Peyer's patch (tissue), 4 donors: ENCODE measurements at regions not wholly inside any gene's neighbourhood (a gene's known extent, or its start where the extent isn't known, plus 50 kb on each side); places are given as distances from the start of the nearest gene placed in this dataset.

Experiments
- DNase-seq, 3 donors: peaks; one replicate each; pipeline ENCODE4 v3.0.0-alpha.2; 2017 to 2019
- H3K27ac ChIP-seq, 4 donors: fragments of 200-600 bp; sonication (generic); one replicate each; pipeline ENCODE4 v1.5.1; 2016 to 2019
- H3K27me3 ChIP-seq, 2 donors: fragments of 200-600 bp; sonication (generic); one replicate each; pipeline ENCODE4 v1.5.1; 2019
- H3K36me3 ChIP-seq, 3 donors: fragments of 200-600 bp; sonication (generic); one replicate each; pipeline ENCODE4 v1.5.1; 2016 to 2019
- H3K4me1 ChIP-seq, 4 donors: fragments of 200-600 bp; sonication (generic); one replicate each; pipeline ENCODE4 v1.5.1; 2016 to 2019
- H3K4me3 ChIP-seq, 4 donors: fragments of 200-600 bp; sonication (generic); 1 replicate in 3 of 4; 2 replicates in 1 of 4; pipeline ENCODE4 v1.5.1; 2016 to 2019; ENCODE audit warnings: mild to moderate bottlenecking in 1 of 4
- H3K9me3 ChIP-seq, 4 donors: fragments of 200-600 bp; sonication (generic); one replicate each; pipeline ENCODE4 v1.5.1; 2016 to 2019; ENCODE audit warnings: mild to moderate bottlenecking in 1 of 4
- POLR2A ChIP-seq, 2 donors: fragments of 450-650 bp; IDR thresholded peaks; one replicate each; pipeline ENCODE4 v1.5.1; 2017; ENCODE audit warnings: antibody characterized with exemption in 2 of 2, mild to moderate bottlenecking in 2 of 2, moderate library complexity in 2 of 2
- TF ChIP-seq, protein P1 (sequence below), 6 experiments: fragments of 450-650 bp in 4 of 6; fragments of 200-600 bp in 2 of 6; sonication (generic) in 1 of 6; IDR thresholded peaks; one replicate each; pipeline ENCODE4 v1.5.1; 2017 to 2019; ENCODE audit warnings: antibody characterized with exemption in 6 of 6, mild to moderate bottlenecking in 3 of 6, moderate library complexity in 1 of 6

DNA sequence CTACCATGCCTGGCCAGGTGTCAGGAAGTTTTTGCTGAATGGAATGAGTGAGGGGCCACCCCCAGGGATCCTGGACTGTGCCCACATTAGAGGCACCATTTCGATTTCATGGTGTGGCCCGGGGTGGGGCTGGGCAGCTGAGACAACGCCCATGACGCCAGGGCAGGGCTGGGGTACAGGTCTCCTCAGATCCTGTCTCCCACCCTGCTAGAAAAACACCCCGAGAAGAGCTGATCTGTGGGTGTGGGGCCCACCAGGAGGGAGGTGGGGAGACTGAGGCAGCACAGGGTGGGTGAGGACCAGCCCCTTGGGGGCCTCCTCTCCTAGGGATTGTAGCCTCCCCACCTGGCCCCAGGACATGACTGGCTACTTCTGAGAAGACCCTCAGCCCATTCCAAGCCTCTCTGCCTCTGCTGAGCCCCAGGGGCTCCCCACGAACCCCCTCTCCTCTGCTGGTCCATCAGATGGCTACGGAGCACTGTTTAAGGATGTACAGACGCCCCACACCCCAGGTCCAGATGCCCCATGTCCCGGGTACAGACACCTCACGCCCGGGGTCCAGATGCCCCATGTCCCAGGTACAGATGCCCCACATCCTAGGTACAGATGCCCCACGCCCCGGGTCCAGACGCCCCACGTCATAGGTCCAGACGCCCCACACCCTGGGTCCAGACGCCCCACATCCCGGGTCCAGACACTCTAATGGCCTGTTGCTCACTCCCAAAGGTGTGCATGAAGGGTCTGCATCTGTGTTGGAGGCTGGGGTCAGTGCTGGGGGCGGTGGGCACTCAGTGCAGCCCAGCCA is 99.4 kb downstream of the MICALL2 start:
- DNase-seq: peak in 1 of 3 donors; percentile 35
- Histone ChIP-seq H3K36me3 (no peaks in the 10 kb centered on the region), H3K4me3 (no peak overlapping the region), H3K4me1 (peaks cover 0 to 10% (median 0%) of the 10 kb centered on the region in 4 donors), H3K27ac (no peak overlapping the region), H3K27me3 (no peaks in the 10 kb centered on the region), H3K9me3 (peaks cover 0 to 4% (median 0%) of the 10 kb centered on the region in 4 donors)
- TF ChIP-seq, protein P1, sequence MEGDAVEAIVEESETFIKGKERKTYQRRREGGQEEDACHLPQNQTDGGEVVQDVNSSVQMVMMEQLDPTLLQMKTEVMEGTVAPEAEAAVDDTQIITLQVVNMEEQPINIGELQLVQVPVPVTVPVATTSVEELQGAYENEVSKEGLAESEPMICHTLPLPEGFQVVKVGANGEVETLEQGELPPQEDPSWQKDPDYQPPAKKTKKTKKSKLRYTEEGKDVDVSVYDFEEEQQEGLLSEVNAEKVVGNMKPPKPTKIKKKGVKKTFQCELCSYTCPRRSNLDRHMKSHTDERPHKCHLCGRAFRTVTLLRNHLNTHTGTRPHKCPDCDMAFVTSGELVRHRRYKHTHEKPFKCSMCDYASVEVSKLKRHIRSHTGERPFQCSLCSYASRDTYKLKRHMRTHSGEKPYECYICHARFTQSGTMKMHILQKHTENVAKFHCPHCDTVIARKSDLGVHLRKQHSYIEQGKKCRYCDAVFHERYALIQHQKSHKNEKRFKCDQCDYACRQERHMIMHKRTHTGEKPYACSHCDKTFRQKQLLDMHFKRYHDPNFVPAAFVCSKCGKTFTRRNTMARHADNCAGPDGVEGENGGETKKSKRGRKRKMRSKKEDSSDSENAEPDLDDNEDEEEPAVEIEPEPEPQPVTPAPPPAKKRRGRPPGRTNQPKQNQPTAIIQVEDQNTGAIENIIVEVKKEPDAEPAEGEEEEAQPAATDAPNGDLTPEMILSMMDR (IDR thresholded peaks at IDR 0.05): no peak
- TF ChIP-seq POLR2A (IDR thresholded peaks at IDR 0.05): no peak

DNA sequence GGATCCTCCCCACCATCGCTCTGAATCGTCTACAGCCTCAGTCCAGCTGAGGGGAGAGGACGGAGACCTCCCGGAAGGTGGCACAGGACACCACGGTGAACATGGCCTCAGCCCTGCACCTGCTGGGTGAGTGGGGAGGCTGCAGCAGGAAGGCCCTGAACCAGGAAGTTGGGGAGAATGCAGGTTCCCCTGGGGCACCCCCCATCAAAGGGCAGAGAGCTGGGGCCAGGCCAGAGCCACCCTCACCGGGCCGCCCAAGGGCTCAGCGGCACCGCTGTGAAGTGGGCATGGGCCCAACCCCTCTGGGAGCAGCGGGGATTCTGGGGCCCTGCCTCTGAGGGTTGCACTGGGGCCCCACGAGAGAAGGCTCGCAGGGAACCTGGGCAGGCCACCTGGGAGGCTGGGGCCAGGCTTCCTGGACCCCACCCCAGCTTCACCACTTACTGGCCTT is 98.7 kb downstream of the MICALL2 start:
- Histone ChIP-seq H3K9me3 (peaks cover 0 to 8% (median 0%) of the 10 kb centered on the region in 4 donors), H3K36me3 (no peaks in the 10 kb centered on the region), H3K4me1 (peaks cover 0 to 4% (median 0%) of the 10 kb centered on the region in 4 donors), H3K4me3 (no peak overlapping the region), H3K27me3 (no peaks in the 10 kb centered on the region), H3K27ac (no peak overlapping the region)
- no peak for DNase-seq
- TF ChIP-seq, protein P1 (IDR thresholded peaks at IDR 0.05): no peak

DNA sequence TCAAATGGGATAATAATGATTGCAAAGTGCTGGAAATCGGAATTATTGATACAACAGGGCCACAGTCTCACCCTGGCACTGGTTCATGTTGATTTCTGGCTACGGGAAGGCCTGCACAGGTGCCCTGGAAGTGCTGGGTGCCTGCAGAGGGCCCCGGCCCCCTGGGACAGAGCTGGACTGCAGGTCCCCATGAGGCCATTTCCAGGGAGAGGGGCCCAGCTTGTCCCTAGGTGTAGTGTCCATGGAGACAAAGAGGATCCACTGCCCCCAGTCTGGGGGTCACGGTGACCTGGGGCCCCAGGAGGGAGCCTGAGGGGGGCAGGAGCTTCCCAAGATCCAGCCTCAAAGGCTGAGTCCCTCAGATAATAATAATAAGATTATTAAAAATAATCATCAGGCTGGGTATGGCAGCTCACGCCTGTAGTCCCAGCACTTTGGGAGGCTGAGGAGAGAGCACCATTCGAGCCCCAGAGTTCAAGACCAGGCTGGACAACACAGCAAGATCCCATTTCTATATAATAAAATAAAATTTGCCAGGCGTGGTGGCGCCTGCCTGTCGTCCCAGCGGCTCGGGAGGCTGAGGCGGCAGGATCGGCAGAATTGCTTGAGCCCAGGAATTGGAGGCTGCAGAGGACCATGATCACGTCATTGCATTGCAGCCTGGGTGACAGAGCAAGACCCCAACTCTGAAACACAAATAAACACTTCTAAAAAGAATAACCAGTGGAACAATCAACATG is 98.1 kb downstream of the MICALL2 start:
- no peaks in the 10 kb centered on the region for H3K36me3 ChIP-seq
- H3K9me3 ChIP-seq: peaks cover 0 to 8% (median 1%) of the 10 kb centered on the region in 4 donors
- H3K27ac ChIP-seq: no peak overlapping the region
- peak in 1 of 3 donors; percentile 26 for DNase-seq
- no peak overlapping the region for H3K4me3 ChIP-seq
- TF ChIP-seq, protein P1 (IDR thresholded peaks at IDR 0.05): no peak
- no peaks in the 10 kb centered on the region for H3K27me3 ChIP-seq
- no peaks in the 10 kb centered on the region for H3K4me1 ChIP-seq

DNA sequence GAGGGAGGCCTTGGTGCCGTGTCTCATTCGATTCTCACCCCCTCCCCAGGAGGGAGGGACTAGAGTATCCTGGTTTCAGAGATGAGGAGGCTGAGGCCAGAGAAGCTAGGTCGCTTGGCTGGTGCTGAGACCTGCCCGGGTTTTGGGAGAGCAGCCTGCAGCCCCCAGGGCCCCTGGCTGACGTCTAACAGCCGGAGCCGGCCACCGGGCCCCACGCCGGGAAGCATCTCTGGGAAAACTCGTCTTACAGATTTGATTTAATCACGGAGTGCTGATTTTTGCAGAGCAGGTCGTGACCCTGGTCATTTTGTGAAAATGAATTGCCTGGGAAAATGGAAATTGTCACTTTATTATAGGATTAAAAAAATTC is 97.5 kb downstream of the MICALL2 start:
- no peaks in the 10 kb centered on the region for H3K4me1 ChIP-seq
- no peak overlapping the region for H3K4me3 ChIP-seq
- DNase-seq: no peak
- TF ChIP-seq POLR2A (IDR thresholded peaks at IDR 0.05): no peak
- TF ChIP-seq, protein P1 (IDR thresholded peaks at IDR 0.05): no peak
- no peaks in the 10 kb centered on the region for H3K36me3 ChIP-seq
- H3K9me3 ChIP-seq: peaks cover 0 to 8% (median 1%) of the 10 kb centered on the region in 4 donors
- H3K27ac ChIP-seq: no peak overlapping the region
- H3K27me3 ChIP-seq: no peaks in the 10 kb centered on the region

DNA sequence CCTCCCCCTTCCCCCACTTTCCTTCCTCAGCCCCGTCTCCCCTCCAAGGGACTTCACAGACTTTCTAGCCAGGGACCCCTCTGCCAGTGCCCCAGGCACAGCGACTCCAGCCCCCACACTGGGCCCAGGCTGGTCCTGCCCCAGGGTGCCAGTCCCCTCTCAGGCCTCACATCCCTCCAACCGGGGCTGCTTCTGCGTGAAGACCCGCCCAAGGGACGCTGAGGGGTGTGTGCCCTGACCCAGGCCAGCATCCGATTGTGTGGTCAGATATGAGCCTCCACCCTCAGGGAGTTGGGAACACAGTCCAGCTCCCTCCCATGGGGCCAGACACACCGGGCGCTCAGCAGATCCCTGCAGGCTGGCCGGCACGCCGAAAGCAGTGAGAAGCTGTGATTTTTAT is 97.0 kb downstream of the MICALL2 start:
- no peak for DNase-seq

More for the DNA sequence above, 97.0 kb downstream of the MICALL2 start:
- H3K4me1 ChIP-seq: no peaks in the 10 kb centered on the region
- H3K4me3 ChIP-seq: no peak overlapping the region
- no peak overlapping the region for H3K27ac ChIP-seq
- TF ChIP-seq POLR2A (IDR thresholded peaks at IDR 0.05): no peak
- TF ChIP-seq, protein P1 (IDR thresholded peaks at IDR 0.05): no peak
- H3K36me3 ChIP-seq: no peaks in the 10 kb centered on the region
- no peaks in the 10 kb centered on the region for H3K27me3 ChIP-seq
- H3K9me3 ChIP-seq: peaks cover 0 to 8% (median 1%) of the 10 kb centered on the region in 4 donors
